Lung microvascular endothelial cell (primary cell): ENCODE measurements at regions not wholly inside any gene's neighbourhood (a gene's known extent, or its start where the extent isn't known, plus 50 kb on each side); places are given as distances from the start of the nearest gene placed in this dataset.

Source experiments
- DNase-seq, 2 donors: peaks; one replicate each; pipeline versions ENCODE4 v3.0.0 to v3.0.0-alpha.2; 2010; ENCODE audit warnings: low read depth in 2 of 2

DNA sequence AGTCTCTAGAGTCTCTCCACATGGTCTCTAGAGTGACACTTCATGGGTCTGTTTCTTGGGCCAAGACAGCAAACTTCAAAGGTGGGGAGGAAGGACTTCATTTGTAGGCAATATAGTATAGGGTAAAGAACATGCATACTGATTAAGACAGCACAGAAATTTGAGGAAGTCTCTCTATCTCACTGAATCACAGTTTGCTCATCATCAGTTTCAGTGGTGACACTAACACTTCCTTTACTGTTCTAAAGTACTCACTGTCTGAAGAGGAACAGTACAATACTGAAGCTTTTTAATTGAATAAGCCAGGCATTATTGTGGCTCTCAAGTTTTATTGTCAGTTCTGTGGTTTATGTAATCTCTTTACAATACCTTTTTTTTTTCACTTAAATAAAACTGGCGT lies 656.4 kb upstream of the CDH8 start:
- DNase-seq, result no peak

DNA sequence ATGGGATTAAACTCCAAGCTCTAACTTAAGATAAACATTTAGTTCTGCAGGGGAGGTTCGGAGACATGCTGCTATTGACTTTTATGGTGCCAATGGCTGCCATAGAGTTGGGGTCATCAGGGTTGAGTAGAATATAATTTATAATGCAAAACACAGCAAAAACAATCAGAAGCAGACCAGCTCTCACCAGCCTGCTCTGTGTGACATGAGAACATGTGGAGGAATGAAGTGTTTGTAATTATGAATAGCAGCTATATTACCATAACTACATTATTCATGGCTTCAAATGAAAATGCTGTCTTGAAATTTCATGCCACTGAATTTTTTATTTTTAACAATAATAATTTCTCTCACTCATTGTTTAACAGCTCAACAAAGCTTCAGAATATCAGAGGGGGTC lies 645.6 kb upstream of the CDH8 start:
- no peak for DNase-seq

DNA sequence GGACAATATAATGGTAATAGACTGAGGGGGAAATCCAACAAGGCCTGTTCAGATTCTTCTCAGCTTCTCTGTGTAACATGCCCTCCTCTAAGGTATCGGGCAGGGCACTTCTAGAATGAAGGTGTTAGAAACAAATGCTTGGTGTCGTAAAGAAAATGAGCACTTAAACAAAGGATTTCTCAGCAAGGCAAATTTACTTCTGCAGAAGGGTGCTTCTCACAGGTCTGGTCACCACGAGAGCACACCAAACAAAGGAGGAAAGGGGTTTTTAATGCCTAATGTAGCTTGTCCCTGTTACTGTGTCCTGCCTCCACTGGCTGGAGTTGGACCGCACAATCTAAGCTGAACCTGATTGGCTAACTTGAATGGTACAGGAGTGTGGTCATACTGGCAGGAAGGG lies 642.6 kb upstream of the CDH8 start:
- no peak for DNase-seq

DNA sequence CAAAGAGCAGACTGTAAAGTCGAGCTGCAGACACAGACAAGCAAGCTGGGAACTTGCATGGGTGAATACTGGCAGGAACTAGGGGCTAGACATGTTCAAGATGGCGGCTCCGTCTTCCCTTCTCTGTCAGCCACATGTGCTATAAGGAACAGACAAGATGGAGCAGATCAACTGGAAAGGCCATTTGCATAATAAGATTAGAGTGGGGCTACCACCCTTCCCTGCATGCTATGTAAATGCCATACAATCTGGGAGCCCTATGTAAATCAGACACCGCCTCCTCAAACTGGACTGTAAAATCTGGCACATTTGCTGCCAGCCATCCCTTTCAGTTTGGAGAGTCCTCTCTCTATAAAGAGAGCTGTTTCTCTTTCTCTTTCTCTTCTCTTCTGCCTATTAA lies 640.1 kb upstream of the CDH8 start:
- no peak for DNase-seq

DNA sequence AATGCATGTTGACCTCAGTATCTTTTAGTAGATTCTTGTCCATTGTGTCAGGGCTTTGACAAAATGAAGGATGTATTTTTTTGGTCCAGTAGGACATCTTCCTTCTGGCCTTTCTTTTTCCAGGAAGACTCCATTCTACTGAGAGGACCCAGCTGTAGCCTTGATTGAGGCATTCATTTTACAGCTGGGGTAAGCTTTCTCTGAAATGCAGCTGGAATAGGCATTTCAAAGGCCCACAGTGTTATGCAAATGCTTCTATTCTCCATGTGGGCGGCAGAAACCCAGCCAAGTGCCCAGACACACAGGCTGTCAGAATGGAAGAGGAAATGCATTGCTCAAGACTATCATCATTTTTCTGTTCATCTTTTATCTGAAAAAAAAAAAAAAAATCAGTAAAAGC lies 629.0 kb upstream of the CDH8 start:
- DNase-seq, result no peak

DNA sequence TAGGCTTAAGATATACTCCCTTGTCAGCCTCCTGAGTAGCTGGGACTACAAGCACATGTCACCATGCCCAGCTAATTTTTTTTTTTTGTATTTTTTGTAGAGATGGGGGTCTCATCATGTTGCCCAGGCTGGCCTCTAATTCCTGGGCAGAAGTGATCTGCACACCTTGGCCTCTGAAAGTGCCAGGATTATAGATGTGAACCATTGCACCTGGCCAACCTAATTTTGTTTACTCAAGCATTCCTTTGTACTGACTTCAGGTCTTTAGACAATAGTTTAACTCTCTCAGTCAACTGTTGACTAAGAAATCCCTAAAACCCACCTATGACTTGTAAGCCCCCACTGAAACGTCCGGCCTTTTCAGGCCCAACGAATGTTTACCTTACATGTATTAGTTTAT lies 628.3 kb upstream of the CDH8 start:
- DNase-seq, result no peak

DNA sequence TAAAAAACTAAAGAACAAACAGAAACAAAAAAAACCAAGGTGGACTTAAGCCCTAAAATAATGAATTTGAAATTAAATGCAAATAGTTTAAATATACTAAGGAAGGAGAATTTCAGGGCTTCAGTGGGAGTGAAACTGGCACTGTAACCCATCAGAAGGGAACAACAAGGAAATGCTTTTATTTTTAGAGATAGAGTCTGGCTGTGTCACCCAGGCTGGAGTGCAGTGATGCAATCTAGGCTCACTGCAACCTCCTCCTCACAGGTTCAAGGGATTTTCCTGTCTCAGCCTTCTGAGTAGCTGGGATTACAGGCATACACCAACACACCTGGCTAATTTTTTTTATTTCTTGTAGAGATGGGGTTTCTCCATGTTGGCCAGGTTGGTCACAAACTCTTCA lies 625.2 kb upstream of the CDH8 start:
- DNase-seq, result no peak

DNA sequence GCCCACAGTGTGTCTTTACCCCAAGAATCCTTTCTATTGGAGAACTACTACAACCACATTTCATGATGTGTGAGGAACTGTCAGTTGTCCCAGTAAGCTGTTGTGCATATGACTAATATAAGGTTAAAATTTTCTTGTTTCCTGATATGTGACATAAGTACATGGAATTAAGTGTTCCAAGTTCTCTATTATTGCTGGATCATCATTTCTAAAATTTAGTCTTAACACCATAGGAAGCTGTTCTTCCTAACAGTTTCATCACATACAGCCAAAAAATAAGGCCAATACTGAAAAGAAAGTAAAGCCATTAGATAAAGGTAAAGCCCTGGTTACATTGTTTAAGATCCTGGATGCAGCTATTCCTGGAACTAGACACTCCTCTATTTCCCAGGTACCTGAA lies 620.9 kb upstream of the CDH8 start:
- no peak for DNase-seq

DNA sequence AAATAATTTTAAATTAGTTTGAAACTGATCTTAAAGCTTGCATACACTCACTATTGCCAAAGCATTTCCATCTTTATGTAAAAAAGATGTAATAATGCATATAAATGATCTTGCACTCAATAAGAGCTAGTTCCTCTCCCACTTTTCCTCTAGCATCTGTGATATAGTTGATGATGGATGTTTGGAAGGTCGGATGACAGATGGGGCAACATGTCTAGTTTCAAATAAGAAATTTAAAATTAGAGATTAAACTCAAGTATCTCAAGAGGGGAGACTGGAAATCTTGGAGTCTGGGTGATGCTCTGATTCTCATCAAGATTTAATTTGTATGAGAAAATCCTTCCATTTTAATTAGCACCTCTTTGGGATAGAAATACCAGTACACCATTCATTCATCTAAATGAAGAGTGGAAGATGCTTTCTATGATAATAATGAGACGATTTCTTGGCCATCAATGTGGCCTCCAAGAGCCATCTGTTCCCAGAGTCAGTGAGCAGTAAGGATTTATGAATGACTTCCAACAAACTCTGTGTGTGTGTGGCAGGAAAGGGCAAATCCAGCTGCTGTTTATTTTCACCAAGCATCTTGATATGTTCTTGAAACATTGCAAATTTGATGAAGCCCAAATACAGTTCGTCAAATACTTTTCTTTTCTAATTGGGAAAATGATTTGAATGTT lies 616.3 kb upstream of the CDH8 start:
- DNase-seq, result no peak

DNA sequence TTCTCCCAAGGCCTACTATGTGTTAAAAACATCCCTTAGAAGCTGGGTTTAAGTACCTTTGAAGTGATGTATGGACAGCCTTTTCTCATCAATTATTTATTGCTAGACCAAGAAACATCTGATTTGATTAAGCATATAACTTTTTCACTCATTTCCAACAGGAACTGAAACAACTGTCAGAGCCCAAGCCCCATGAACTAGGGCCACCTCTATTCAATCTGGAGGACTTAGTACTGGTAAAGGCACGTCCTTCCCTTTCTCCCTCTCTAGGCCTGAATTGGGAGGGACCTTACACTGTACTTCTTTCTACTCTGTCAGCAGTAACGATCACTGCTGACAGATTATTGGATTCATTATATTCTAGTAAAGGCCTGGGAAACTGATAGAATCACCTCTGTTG lies 612.0 kb upstream of the CDH8 start:
- DNase-seq, result no peak

DNA sequence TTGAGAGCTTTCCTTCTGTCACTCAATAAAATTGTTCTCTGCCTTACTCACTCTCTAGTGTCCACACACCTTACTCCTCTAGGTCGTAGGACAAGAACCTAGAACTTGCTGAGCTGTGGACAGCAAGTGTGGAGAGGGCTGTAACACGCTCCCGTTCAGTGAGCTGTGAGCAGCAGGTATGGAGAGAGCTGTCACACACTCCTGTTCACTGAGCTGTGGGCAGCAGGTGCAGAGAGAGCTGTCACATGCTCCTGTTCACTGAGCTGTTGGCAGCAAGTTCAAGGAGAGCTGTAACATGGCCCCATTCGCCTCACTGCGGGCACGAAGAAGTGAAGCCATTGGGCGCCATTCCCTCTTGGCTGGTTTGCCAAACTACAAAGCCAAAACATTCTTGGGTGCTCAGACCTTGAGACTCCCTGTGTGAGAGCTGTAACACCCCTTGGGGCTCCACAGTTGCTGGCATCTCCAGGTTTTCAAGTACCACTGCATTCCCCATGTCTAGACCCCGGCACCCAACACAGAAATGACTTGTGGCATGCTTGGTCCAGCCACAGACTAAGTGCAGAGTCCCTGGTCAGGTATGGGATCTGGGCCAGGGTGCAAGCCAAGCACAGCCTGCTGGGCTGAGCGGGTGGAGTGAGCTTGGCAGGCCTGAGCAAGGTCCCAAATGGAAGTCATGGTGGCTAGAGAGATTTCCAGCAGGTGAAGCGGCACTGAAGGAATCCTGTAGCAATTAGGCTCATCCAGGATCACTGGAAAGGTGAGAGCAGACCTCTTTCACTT lies 608.0 kb upstream of the CDH8 start:
- no peak for DNase-seq

DNA sequence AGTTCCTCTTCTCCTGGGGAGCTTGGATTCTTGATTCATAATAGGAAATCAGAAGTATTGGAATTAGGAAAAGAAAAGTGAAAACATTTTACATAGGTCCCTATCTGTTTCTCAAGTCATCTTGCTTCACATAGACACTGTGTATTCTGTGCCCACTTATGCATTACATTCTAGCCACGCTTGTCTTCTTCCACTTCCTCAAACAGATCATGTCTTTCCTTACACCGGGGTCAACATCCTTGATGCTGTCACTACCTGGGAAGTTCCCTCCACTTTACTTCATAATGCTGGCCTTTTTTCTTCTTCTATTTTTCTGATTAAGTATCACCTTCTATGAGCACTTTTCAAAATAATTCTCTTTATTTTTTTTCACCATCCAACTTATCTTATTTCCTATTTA lies 606.4 kb upstream of the CDH8 start:
- DNase-seq, result no peak

DNA sequence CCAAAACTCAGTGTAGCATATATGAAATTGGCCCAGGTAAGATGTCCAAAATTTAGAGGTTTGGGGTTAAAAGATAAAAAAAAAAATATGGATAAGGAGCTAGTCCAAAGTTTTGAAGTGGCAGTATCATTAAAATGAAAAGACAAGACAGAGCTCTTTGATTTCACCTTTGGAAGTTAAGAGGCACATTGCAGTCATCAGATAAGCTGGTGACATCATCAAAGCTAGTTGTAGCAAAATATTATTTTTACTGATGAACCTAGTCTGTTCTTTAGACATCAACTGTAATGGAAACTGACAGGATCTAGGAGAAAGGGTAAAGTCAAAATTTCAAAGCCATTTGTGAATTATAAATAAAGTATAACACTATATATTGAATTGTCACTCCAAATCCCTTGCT lies 603.7 kb upstream of the CDH8 start:
- no peak for DNase-seq

DNA sequence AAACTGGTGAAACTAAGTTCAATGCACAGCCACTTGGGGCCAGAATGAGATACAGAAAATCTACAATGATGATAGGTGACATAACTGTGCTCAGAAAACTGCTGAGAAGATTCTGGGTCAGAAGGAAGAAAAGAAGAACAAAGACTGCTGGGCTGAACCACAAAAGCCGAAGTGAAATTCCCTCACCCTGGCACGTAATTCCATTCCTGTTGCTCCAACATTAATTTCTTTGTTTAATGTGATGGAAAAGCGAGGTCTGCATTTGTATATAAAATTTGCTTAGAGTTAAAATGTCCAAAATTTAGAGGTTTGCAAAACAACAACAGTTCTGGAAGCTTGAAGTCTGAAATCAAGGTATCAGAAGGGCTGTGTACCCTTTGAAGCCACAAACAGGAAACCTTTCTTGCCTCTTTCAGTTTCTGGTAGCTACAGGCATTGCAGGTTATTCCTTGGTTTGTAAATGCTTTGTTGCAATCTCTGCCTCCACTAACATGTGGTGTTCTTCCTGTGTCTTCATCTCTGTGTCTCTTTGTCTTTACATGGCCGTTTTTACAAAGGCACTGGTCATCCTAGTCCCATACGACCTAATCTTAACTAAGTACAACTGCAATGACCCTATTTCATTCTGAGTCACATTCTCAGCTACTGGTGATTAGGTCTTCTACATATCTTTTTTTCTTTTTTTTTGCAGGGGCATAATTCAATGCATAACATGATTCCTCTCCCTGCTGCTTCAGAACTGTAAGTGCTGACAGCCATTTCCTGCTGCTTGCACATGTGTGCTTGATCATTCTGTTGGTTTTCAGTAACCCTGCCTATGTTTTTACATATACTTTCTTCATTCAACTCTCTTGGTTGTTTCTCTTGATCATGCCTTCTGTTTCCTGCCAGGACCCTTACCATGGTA lies 603.0 kb upstream of the CDH8 start:
- DNase-seq, result no peak

DNA sequence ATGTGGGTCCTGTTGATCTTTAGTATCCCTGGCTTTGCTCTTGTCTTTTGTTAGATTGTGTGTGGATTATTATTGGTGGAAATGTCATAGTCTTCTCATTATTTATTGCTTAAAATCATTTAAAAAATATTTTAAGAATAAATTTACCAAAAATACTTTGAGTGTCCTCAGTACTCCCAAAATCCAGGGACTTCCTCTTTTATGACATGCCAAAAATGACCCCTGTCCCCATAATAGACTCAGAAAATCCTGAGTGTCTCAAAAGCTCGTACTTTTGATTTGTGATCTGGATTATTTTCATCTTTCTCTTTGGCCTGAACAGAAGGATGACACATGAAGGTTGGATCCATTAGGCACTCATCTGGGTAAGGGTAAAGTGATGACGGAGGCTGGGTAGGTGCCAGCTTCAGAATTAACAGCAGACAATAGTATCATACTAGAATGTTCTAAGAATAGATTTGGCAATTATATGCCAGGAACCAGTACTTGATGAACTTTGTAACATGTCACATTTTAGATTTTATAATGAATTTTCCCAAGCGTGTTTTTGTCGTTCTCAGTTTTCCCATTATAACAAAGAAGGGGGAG lies 602.2 kb upstream of the CDH8 start:
- DNase-seq, result peak in 1 of 2 donors; percentile 19

DNA sequence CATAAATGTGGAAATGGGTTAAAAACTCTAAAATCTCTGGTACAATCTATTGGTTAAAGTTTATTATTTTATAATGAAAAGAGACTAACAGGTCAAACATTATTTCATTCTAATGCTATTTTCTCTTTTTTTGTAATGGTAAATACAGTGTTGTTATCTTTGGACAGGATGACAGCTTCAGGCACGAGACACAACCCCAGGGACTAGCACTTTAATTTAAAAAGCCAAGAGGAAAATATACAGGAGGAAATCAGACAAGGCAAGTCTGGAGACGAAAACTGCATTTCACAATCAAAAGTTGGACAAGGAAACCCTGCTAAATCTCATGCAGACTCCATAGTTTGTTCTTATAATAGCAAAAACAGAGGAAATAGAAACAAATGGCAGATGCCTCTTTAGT lies 589.1 kb upstream of the CDH8 start:
- no peak for DNase-seq

DNA sequence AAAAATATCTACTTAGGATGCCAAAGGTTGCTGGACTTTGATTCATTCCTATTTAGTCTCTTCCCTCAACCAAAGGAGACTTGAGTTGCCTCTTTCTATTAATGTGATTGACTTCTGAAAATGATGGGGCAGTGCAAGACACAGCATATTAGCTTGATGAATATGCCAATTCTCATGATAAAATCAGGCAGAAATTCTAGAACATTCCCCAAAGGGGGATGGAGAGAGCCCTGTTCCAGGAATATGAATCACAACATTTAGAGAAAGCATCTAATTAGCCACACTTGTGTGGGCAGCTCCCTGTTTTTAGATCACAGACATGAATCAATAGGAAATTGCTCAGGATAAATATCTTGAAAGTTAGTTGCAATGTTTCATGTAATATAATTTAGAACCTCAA lies 584.0 kb upstream of the CDH8 start:
- no peak for DNase-seq

DNA sequence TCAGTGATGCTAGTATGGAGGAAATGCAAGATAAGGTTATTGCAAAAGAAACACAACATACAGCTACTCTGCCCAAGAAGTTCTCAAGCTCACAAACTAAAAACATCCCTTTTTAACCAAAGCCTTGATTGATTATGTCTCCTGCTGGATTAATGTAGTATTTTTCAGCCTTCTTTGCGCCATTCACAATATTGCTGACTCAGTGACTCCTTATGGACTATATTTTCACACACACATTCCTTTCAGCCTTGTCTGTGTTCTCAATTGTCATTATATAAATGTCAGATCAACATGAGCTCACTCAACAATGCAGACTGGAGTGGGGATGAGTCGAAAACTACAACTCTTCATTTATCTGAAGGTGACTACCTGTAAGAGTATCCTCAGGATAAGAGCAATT lies 579.3 kb upstream of the CDH8 start:
- DNase-seq, result no peak

DNA sequence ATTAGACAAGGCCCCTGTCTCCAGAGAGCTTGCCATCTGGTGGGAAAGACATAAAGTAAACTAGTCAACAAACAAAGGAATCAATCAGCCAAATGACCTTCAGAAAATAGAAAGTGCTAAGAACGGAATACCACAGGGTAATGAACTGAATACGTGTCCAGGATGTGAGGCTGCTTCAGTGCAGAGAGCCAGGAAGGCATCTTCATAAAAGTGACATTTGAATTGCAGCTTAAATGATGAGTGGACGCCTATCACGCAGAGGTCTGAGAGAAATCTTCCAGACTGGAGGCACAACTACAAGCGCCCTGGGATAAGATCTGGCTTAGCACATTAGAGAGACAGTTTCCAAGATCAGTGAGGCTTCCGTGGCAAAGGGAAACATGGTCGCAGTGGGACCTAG lies 574.1 kb upstream of the CDH8 start:
- DNase-seq, result no peak

DNA sequence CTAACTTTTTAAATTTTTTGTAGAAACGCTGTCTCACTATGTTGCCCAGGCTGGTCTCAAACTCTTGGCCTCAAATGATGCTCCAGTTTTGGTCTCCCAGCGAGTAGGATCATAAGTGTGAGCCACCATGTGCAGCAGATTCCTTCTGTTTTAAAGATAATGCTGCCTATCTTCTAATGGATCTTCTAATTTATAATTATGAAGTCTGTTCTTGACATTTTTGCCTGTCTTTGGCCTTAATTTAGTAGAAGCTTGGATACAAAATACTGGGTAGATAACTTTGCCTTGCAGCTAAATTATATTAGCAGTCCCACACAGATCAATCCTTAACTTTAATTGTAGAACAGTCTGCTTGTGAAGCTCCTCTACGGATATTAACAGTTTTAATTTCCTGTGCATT lies 566.6 kb upstream of the CDH8 start:
- DNase-seq, result no peak

DNA sequence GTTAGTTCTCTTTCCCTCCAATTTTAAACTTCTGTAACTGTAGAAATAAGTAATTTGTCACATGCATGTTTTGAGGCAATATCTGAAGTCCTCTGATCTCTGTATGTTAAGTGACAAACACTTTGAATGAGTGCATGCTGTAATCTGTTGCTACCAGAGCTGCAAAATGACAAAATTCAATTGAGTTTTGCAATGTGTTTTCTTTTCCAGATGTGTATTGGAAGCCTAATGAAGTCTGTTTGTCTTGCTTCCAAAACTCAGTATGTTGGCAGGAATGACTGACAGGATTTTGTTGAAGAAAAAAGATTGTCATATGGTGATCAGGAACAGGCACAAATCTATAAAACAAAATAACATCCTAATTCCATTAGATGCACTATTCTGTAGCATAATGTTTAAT lies 561.6 kb upstream of the CDH8 start:
- DNase-seq, result no peak

DNA sequence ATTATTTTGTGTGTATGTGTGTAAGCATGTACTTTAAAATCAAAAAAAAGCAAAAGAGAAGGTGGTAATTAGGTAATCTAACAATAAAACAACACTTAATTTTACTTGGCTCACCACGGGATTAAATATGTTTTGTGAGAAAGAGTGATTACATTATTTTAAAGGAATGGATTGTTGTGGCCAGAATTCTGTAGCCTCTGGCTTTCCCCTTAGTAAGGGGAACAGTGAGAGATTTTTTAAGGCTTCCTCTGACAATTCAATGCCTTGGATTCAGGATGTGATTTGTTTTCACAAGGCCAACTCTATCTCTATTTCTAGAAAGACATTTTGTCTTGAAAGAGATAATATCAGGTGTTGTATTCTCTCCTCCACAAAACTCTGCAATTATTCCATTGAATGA lies 560.3 kb upstream of the CDH8 start:
- no peak for DNase-seq
